ENCODE measurements at regions not wholly inside any gene's neighbourhood (a gene's known extent, or its start where the extent isn't known, plus 50 kb on each side); places are given as distances from the start of the nearest gene placed in this dataset.

DNA sequence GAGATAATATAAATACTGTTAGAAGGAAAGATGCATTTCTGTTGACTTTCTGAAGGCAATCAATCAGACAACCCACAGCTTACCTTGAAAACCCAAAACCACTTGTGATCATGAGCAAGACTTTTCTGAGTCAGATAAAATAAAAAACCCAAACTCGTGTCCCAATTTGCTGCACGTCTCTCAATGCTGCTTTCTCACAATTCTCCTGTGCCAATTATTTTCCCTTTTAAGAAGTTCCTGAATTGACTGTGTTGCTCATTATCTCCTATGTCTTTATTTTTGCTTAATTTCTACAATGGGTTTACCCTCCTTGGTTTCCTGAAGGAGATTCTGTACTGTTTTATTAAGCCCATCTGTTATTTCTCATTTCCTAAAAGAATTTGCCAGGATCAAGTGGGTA, 1891.9 kb upstream of the PCDH10 start:
- Histone ChIP-seq H3K9me3 (ENCODE audit: control insufficient read depth in 4 of 4, low read length in 3 of 4) (no peaks in the 10 kb centered on the region), H3K27me3 (ENCODE audit: control insufficient read depth in 4 of 4, insufficient read depth in 4 of 4, low read length in 3 of 4) (no peaks in the 10 kb centered on the region), H3K4me1 (ENCODE audit: control insufficient read depth in 4 of 4, insufficient read depth in 4 of 4, low read length in 3 of 4) (no peaks in the 10 kb centered on the region), H3K9ac (ENCODE audit: low read depth in 1 of 2, low read length in 2 of 2) (no peak overlapping the region), H3K4me3 (ENCODE audit: low read depth in 1 of 3, low read length in 3 of 3) (no peak overlapping the region), H3K27ac (ENCODE audit: low read depth in 1 of 2, low read length in 2 of 2) (no peak overlapping the region), H3K36me3 (ENCODE audit: control insufficient read depth in 4 of 4, insufficient read depth in 3 of 4, low read depth in 1 of 4, low read length in 3 of 4) (no peaks in the 10 kb centered on the region)
- WGBS, result 85% methylated on average over 2 of the region's 2 CpGs
- no peak for DNase-seq (ENCODE audit: low spot score)
- TF ChIP-seq FOXA2 (IDR thresholded peaks at IDR 0.05) (no peak), JUND (IDR thresholded peaks at IDR 0.05) (no peak)

DNA sequence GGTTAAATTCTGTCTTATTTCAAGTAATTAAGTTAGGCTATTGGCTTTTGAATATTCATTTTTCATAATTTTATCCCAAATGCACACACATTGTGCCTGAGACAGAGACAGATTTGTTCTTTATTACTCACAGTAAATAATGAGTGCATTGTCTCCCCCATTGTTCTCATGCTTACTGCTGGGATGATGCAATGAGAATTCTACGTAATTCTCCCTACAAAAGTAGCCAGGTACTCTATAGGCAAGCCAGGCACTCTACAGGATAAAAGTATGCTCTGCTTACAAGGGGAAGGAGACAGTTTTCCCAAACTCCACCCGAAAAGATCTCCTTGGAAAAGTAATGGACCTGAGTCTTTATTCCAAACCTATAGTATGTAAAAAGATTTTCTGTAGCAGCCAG, 1890.7 kb upstream of the PCDH10 start:
- H3K4me1 ChIP-seq (ENCODE audit: control insufficient read depth in 4 of 4, insufficient read depth in 4 of 4, low read length in 3 of 4), result no peaks in the 10 kb centered on the region
- H3K27ac ChIP-seq (ENCODE audit: low read depth in 1 of 2, low read length in 2 of 2), result no peak overlapping the region
- H3K9ac ChIP-seq (ENCODE audit: low read depth in 1 of 2, low read length in 2 of 2), result no peak overlapping the region
- TF ChIP-seq HNF4G (IDR thresholded peaks at IDR 0.05) (no peak), FOXA1 (IDR thresholded peaks at IDR 0.05) (no peak), TAF1 (conservative IDR thresholded peaks at IDR 0.05) (no peak), YY1 (IDR thresholded peaks at IDR 0.05) (no peak), SP1 (IDR thresholded peaks at IDR 0.05) (no peak), JUND (IDR thresholded peaks at IDR 0.05) (no peak), RXRA (IDR thresholded peaks at IDR 0.05) (no peak), HNF4A (conservative IDR thresholded peaks at IDR 0.05) (no peak), FOXA2 (IDR thresholded peaks at IDR 0.05) (no peak), GABPA (IDR thresholded peaks at IDR 0.05 in 1 of 2, conservative IDR thresholded peaks at IDR 0.05 in 1 of 2) (no peak), RAD21 (IDR thresholded peaks at IDR 0.05) (no peak), EGR1 (IDR thresholded peaks at IDR 0.05; ENCODE audit: low read depth in 2 of 2) (no peak), NR2F2 (IDR thresholded peaks at IDR 0.05) (no peak)
- TF ChIP-seq, protein P1, sequence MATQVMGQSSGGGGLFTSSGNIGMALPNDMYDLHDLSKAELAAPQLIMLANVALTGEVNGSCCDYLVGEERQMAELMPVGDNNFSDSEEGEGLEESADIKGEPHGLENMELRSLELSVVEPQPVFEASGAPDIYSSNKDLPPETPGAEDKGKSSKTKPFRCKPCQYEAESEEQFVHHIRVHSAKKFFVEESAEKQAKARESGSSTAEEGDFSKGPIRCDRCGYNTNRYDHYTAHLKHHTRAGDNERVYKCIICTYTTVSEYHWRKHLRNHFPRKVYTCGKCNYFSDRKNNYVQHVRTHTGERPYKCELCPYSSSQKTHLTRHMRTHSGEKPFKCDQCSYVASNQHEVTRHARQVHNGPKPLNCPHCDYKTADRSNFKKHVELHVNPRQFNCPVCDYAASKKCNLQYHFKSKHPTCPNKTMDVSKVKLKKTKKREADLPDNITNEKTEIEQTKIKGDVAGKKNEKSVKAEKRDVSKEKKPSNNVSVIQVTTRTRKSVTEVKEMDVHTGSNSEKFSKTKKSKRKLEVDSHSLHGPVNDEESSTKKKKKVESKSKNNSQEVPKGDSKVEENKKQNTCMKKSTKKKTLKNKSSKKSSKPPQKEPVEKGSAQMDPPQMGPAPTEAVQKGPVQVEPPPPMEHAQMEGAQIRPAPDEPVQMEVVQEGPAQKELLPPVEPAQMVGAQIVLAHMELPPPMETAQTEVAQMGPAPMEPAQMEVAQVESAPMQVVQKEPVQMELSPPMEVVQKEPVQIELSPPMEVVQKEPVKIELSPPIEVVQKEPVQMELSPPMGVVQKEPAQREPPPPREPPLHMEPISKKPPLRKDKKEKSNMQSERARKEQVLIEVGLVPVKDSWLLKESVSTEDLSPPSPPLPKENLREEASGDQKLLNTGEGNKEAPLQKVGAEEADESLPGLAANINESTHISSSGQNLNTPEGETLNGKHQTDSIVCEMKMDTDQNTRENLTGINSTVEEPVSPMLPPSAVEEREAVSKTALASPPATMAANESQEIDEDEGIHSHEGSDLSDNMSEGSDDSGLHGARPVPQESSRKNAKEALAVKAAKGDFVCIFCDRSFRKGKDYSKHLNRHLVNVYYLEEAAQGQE (IDR thresholded peaks at IDR 0.05), result no peak
- TF ChIP-seq, protein P2, sequence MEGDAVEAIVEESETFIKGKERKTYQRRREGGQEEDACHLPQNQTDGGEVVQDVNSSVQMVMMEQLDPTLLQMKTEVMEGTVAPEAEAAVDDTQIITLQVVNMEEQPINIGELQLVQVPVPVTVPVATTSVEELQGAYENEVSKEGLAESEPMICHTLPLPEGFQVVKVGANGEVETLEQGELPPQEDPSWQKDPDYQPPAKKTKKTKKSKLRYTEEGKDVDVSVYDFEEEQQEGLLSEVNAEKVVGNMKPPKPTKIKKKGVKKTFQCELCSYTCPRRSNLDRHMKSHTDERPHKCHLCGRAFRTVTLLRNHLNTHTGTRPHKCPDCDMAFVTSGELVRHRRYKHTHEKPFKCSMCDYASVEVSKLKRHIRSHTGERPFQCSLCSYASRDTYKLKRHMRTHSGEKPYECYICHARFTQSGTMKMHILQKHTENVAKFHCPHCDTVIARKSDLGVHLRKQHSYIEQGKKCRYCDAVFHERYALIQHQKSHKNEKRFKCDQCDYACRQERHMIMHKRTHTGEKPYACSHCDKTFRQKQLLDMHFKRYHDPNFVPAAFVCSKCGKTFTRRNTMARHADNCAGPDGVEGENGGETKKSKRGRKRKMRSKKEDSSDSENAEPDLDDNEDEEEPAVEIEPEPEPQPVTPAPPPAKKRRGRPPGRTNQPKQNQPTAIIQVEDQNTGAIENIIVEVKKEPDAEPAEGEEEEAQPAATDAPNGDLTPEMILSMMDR (IDR thresholded peaks at IDR 0.05; ENCODE audit: low read depth, low read length, missing input control), result no peak
- TF ChIP-seq, protein P3, sequence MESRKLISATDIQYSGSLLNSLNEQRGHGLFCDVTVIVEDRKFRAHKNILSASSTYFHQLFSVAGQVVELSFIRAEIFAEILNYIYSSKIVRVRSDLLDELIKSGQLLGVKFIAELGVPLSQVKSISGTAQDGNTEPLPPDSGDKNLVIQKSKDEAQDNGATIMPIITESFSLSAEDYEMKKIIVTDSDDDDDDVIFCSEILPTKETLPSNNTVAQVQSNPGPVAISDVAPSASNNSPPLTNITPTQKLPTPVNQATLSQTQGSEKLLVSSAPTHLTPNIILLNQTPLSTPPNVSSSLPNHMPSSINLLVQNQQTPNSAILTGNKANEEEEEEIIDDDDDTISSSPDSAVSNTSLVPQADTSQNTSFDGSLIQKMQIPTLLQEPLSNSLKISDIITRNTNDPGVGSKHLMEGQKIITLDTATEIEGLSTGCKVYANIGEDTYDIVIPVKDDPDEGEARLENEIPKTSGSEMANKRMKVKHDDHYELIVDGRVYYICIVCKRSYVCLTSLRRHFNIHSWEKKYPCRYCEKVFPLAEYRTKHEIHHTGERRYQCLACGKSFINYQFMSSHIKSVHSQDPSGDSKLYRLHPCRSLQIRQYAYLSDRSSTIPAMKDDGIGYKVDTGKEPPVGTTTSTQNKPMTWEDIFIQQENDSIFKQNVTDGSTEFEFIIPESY (IDR thresholded peaks at IDR 0.05), result no peak
- TF ChIP-seq, protein P4, sequence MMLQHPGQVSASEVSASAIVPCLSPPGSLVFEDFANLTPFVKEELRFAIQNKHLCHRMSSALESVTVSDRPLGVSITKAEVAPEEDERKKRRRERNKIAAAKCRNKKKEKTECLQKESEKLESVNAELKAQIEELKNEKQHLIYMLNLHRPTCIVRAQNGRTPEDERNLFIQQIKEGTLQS (IDR thresholded peaks at IDR 0.05), result no peak
- TF ChIP-seq, protein P5, sequence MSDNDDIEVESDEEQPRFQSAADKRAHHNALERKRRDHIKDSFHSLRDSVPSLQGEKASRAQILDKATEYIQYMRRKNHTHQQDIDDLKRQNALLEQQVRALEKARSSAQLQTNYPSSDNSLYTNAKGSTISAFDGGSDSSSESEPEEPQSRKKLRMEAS (IDR thresholded peaks at IDR 0.05), result no peak
- no peak for DNase-seq (ENCODE audit: low spot score)
- no peaks in the 10 kb centered on the region for H3K9me3 ChIP-seq (ENCODE audit: control insufficient read depth in 4 of 4, low read length in 3 of 4)
- 71% methylated on average over 2 of the region's 2 CpGs for WGBS
- no peaks in the 10 kb centered on the region for H3K27me3 ChIP-seq (ENCODE audit: control insufficient read depth in 4 of 4, insufficient read depth in 4 of 4, low read length in 3 of 4)
- H3K36me3 ChIP-seq (ENCODE audit: control insufficient read depth in 4 of 4, insufficient read depth in 3 of 4, low read depth in 1 of 4, low read length in 3 of 4), result no peaks in the 10 kb centered on the region
- no peak overlapping the region for H3K4me3 ChIP-seq (ENCODE audit: low read depth in 1 of 3, low read length in 3 of 3)
